ENCODE measurements at regions not wholly inside any gene's neighbourhood (a gene's known extent, or its start where the extent isn't known, plus 50 kb on each side); places are given as distances from the start of the nearest gene placed in this dataset.

DNA sequence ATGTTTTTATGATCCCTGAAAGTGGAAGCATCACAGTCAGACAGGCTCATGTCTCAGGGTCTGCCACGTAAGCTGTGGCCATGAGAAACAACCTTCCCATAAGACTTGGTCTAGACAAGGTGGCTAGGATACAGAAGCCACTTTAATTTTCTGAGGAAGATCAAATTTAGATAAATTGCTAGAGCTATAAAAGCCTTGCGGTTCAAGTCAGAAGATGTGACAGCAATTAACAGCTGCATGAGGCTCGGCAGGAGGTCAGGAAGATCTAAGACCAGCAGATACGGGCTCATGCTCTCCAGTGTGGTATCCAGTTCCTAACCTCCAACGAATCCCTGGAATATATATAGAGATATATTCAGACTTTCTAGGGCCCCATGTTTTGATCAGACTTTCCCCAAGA lies 577.1 kb downstream of the PLPP3 start:
- TF ChIP-seq, protein P1, sequence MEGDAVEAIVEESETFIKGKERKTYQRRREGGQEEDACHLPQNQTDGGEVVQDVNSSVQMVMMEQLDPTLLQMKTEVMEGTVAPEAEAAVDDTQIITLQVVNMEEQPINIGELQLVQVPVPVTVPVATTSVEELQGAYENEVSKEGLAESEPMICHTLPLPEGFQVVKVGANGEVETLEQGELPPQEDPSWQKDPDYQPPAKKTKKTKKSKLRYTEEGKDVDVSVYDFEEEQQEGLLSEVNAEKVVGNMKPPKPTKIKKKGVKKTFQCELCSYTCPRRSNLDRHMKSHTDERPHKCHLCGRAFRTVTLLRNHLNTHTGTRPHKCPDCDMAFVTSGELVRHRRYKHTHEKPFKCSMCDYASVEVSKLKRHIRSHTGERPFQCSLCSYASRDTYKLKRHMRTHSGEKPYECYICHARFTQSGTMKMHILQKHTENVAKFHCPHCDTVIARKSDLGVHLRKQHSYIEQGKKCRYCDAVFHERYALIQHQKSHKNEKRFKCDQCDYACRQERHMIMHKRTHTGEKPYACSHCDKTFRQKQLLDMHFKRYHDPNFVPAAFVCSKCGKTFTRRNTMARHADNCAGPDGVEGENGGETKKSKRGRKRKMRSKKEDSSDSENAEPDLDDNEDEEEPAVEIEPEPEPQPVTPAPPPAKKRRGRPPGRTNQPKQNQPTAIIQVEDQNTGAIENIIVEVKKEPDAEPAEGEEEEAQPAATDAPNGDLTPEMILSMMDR (IDR thresholded peaks at IDR 0.05): no peak
- TF ChIP-seq EHMT2 (IDR thresholded peaks at IDR 0.05; ENCODE audit: low read depth) (no peak), RAD21 (conservative IDR thresholded peaks at IDR 0.05 in 1 of 2, IDR thresholded peaks at IDR 0.05 in 1 of 2) (no peak), MYC (IDR thresholded peaks at IDR 0.05; ENCODE audit: borderline replicate concordance, low read length) (no peak)
